H9 (cell line): ENCODE measurements at regions not wholly inside any gene's neighbourhood (a gene's known extent, or its start where the extent isn't known, plus 50 kb on each side); places are given as distances from the start of the nearest gene placed in this dataset.

Experiments used
- DNase-seq: peaks from one replicate; pipeline ENCODE4 v3.0.0-alpha.2; 2017
- H2AFZ ChIP-seq: one replicate; pipeline ENCODE4 v1.6.1; 2013; ENCODE audit warnings: mild to moderate bottlenecking, low read length, control low read depth, moderate library complexity
- H2AK5ac ChIP-seq: 2 replicates; pipeline ENCODE4 v1.6.1; 2013; ENCODE audit warnings: low read length, control low read depth, mixed read lengths; ENCODE audit not compliant: insufficient read length
- H2BK120ac ChIP-seq: one replicate; pipeline ENCODE4 v1.6.1; 2013; ENCODE audit warnings: low read depth, mild to moderate bottlenecking, low read length, control low read depth, inconsistent platforms; ENCODE audit not compliant: poor library complexity, severe bottlenecking
- H2BK12ac ChIP-seq: 2 replicates; pipeline ENCODE4 v1.6.1; 2013; ENCODE audit warnings: low read length, control low read depth, mixed read lengths, low read depth; ENCODE audit not compliant: insufficient read length
- H2BK15ac ChIP-seq: 2 replicates; pipeline ENCODE4 v1.6.1; 2013; ENCODE audit warnings: low read depth, low read length, control low read depth
- H2BK20ac ChIP-seq: one replicate; pipeline ENCODE4 v1.6.1; 2013; ENCODE audit warnings: low read depth, mild to moderate bottlenecking, low read length, control low read depth, inconsistent platforms; ENCODE audit not compliant: poor library complexity, severe bottlenecking
- H2BK5ac ChIP-seq: 2 replicates; pipeline ENCODE4 v1.6.1; 2013; ENCODE audit warnings: low read length, control low read depth, mixed read lengths; ENCODE audit not compliant: insufficient read length
- H3K14ac ChIP-seq: 2 replicates; pipeline ENCODE4 v1.6.1; 2013; ENCODE audit warnings: low read length, control low read depth; ENCODE audit not compliant: insufficient read depth
- H3K18ac ChIP-seq: 2 replicates; pipeline ENCODE4 v1.6.1; 2013; ENCODE audit warnings: low read depth, mild to moderate bottlenecking, mixed read lengths, low read length, control low read depth; ENCODE audit not compliant: insufficient read length
- H3K23ac ChIP-seq: 2 replicates; pipeline ENCODE4 v1.6.1; 2013; ENCODE audit warnings: low read length, control low read depth, mixed read lengths, low read depth; ENCODE audit not compliant: insufficient read length
- H3K23me2 ChIP-seq: 2 replicates; pipeline ENCODE4 v1.6.1; 2013; ENCODE audit warnings: low read depth, mild to moderate bottlenecking, mixed read lengths, low read length, control low read depth; ENCODE audit not compliant: insufficient read length, poor library complexity, severe bottlenecking
- H3K27ac ChIP-seq: 2 replicates; pipeline ENCODE4 v1.5.1; 2013; ENCODE audit warnings: low read length, control low read depth, mixed read lengths, low read depth; ENCODE audit not compliant: insufficient read length
- H3K27me3 ChIP-seq: 2 replicates; pipeline ENCODE4 v1.6.1; 2013; ENCODE audit warnings: low read length, control low read depth, inconsistent platforms; ENCODE audit not compliant: insufficient read depth
- H3K4ac ChIP-seq: 2 replicates; pipeline ENCODE4 v1.6.1; 2013; ENCODE audit warnings: low read depth, mild to moderate bottlenecking, control low read depth, inconsistent platforms, low read length, moderate library complexity
- H3K4me1 ChIP-seq: 2 replicates; pipeline ENCODE4 v1.6.1; 2013; ENCODE audit warnings: low read length, control low read depth, inconsistent platforms; ENCODE audit not compliant: insufficient read depth
- H3K4me2 ChIP-seq: 2 replicates; pipeline ENCODE4 v1.6.1; 2013; ENCODE audit warnings: low read length, control low read depth, mixed read lengths; ENCODE audit not compliant: insufficient read length, insufficient read depth
- H3K56ac ChIP-seq: 2 replicates; pipeline ENCODE4 v1.6.1; 2013; ENCODE audit warnings: low read depth, mild to moderate bottlenecking, mixed read lengths, low read length, control low read depth; ENCODE audit not compliant: insufficient read length
- H3K79me1 ChIP-seq: 2 replicates; pipeline ENCODE4 v1.6.1; 2013; ENCODE audit warnings: low read depth, mild to moderate bottlenecking, moderate library complexity, low read length, control low read depth, inconsistent platforms; ENCODE audit not compliant: insufficient read depth, poor library complexity, severe bottlenecking
- H3K79me2 ChIP-seq: 2 replicates; pipeline ENCODE4 v1.6.1; 2013; ENCODE audit warnings: low read length, control low read depth, inconsistent platforms; ENCODE audit not compliant: insufficient read depth
- H3K9ac ChIP-seq: 2 replicates; pipeline ENCODE4 v1.6.1; 2013; ENCODE audit warnings: low read length, control low read depth, mixed read lengths; ENCODE audit not compliant: insufficient read length; ENCODE audit errors: extremely low read depth
- H3K9me3 ChIP-seq: one replicate; pipeline ENCODE4 v1.6.1; 2013; ENCODE audit warnings: low read depth, low read length, inconsistent platforms; ENCODE audit not compliant: control insufficient read depth
- H3T11ph ChIP-seq: one replicate; pipeline ENCODE4 v1.6.1; 2013; ENCODE audit warnings: mild to moderate bottlenecking, low read length, control low read depth, inconsistent platforms
- H4K20me1 ChIP-seq: one replicate; pipeline ENCODE4 v1.6.1; 2013; ENCODE audit not compliant: control insufficient read depth, insufficient read length, insufficient read depth
- H4K5ac ChIP-seq: 2 replicates; pipeline ENCODE4 v1.6.1; 2013; ENCODE audit warnings: low read depth, mild to moderate bottlenecking, mixed read lengths, low read length, control low read depth; ENCODE audit not compliant: insufficient read length
- H4K8ac ChIP-seq: replicated peaks from 2 replicates; pipeline ENCODE4 v1.6.1; 2013; ENCODE audit warnings: low read length, control low read depth, mixed read lengths, low read depth; ENCODE audit not compliant: insufficient read length
- H4K91ac ChIP-seq: 2 replicates; pipeline ENCODE4 v1.6.1; 2013; ENCODE audit warnings: low read depth, mild to moderate bottlenecking, moderate library complexity, mixed read lengths, low read length, control low read depth; ENCODE audit not compliant: insufficient read length
- H3K27ac Mint-ChIP-seq, 3 experiments: 2 replicates in 2 of 3; 3 replicates in 1 of 3; pipeline ENCODE4 v1.8.0; 2020 to 2021; ENCODE audit warnings: mixed read lengths in 3 of 3, mild to moderate bottlenecking in 1 of 3, moderate library complexity in 1 of 3
- H3K27me3 Mint-ChIP-seq: 2 replicates; pipeline ENCODE4 v1.8.0; 2021; ENCODE audit warnings: low read depth, mild to moderate bottlenecking, moderate library complexity, mixed read lengths
- H3K36me3 Mint-ChIP-seq, 3 experiments: 2 replicates in 2 of 3; 3 replicates in 1 of 3; pipeline ENCODE4 v1.8.0; 2020 to 2021; ENCODE audit warnings: low read depth in 3 of 3, mixed read lengths in 3 of 3; ENCODE audit not compliant: insufficient read depth in 1 of 3
- H3K4me1 Mint-ChIP-seq, 2 experiments: 2 replicates each; pipeline ENCODE4 v1.8.0; 2020; ENCODE audit warnings: mixed read lengths in 2 of 2
- H3K4me3 Mint-ChIP-seq, 2 experiments: 2 replicates in 1 of 2; 3 replicates in 1 of 2; pipeline ENCODE4 v1.8.0; 2020 to 2021; ENCODE audit warnings: mild to moderate bottlenecking in 2 of 2, mixed read lengths in 2 of 2, moderate library complexity in 1 of 2
- H3K9me3 Mint-ChIP-seq, 2 experiments: 2 replicates in 1 of 2; 3 replicates in 1 of 2; pipeline ENCODE4 v1.8.0; 2020; ENCODE audit warnings: mild to moderate bottlenecking in 2 of 2, mixed read lengths in 2 of 2, moderate library complexity in 1 of 2
- CTCF ChIP-seq: fragments of 200-600 bp; sonication (generic); conservative IDR thresholded peaks from 3 replicates; pipeline ENCODE4 v1.8.0; 2021; ENCODE audit warnings: antibody characterized with exemption, mild to moderate bottlenecking
- WGBS: extraction: QIAGEN DNeasy Blood & Tissue Kit; methylation state at CpG from one replicate; pipeline ENCODE4 v1.1.7; 2013; ENCODE audit warnings: missing lambda C conversion rate, low lambda C conversion rate, mixed read lengths; ENCODE audit not compliant: insufficient read length; ENCODE audit errors: extremely low coverage; 5-methylcytosine and 5-hydroxymethylcytosine counted together

GRCh38 chr7:13447637-13448036 lies 541.8 kb downstream of the ETV1 start:
- Histone ChIP-seq H3T11ph (no peak overlapping the region), H3K23me2 (no peaks in the 10 kb centered on the region), H3K18ac (no peak overlapping the region), H2BK12ac (no peak overlapping the region), H3K56ac (no peak overlapping the region), H3K27ac (no peak overlapping the region), H3K23ac (no peak overlapping the region), H2BK20ac (no peak overlapping the region), H3K27me3 (no peaks in the 10 kb centered on the region), H2AFZ (no peak overlapping the region), H4K91ac (no peak overlapping the region), H4K8ac (no peak overlapping the region), H3K79me1 (no peaks in the 10 kb centered on the region), H2BK120ac (no peak overlapping the region), H3K4ac (no peak overlapping the region), H2BK15ac (no peak overlapping the region), H3K14ac (no peak overlapping the region), H3K9me3 (no peaks in the 10 kb centered on the region), H2AK5ac (no peak overlapping the region), H3K9ac (no peak overlapping the region), H4K20me1 (no peaks in the 10 kb centered on the region), H3K4me1 (no peaks in the 10 kb centered on the region), H3K4me2 (no peak overlapping the region), H4K5ac (no peak overlapping the region), H3K79me2 (no peaks in the 10 kb centered on the region), H2BK5ac (no peak overlapping the region)
- TF ChIP-seq CTCF = no peak
- Mint-ChIP-seq H3K4me3 (no peak overlapping the region), H3K36me3 (no peaks in the 10 kb centered on the region), H3K27me3 (no peaks in the 10 kb centered on the region), H3K9me3 (no peaks in the 10 kb centered on the region; a peak in 1 of 5 replicates), H3K27ac (no peak overlapping the region; a peak in 1 of 7 replicates), H3K4me1 (no peaks in the 10 kb centered on the region)
- no CpG with 5 or more reads among the region's 1 CpG for WGBS
- no peak for DNase-seq
